GM20000 (cell line): ENCODE measurements at regions not wholly inside any gene's neighbourhood (a gene's known extent, or its start where the extent isn't known, plus 50 kb on each side); places are given as distances from the start of the nearest gene placed in this dataset.

ENCODE experiments used
- DNase-seq: peaks from one replicate; pipeline ENCODE4 v3.0.0; 2012; ENCODE audit warnings: low spot score
- CTCF ChIP-seq: IDR thresholded peaks from 2 replicates; pipeline ENCODE4 v1.5.1; 2012; ENCODE audit warnings: mild to moderate bottlenecking, control low read depth; ENCODE audit errors: extremely low read depth, missing control alignments

GRCh38 chr9:73813546-73813945, 661.9 kb downstream of the ANXA1 start:
- no peak for DNase-seq
- TF ChIP-seq CTCF: no peak

GRCh38 chr9:73816905-73817304, 665.2 kb downstream of the ANXA1 start:
- no peak for DNase-seq
- TF ChIP-seq CTCF: no peak

- no peak for TF ChIP-seq CTCF
- no peak for DNase-seq
Measured at GRCh38 chr9:73824671-73825070, 672.5 kb upstream of the RORB start.

- TF ChIP-seq CTCF: no peak
- DNase-seq: no peak
Measured at GRCh38 chr9:73838871-73839270, 658.3 kb upstream of the RORB start.

GRCh38 chr9:73839471-73839870, 657.7 kb upstream of the RORB start:
- no peak for TF ChIP-seq CTCF
- no peak for DNase-seq

GRCh38 chr9:73841018-73841417, 656.1 kb upstream of the RORB start:
- no peak for TF ChIP-seq CTCF
- DNase-seq: no peak

- no peak for DNase-seq
- no peak for TF ChIP-seq CTCF
Measured at GRCh38 chr9:73844135-73844534, 653.0 kb upstream of the RORB start.
